Activated CD4-positive, alpha-beta memory T cell treated with anti-CD3 and anti-CD28 coated beads, Interleukin-2, amount 10 ng/mL, durations not matched to agents 7 days and 5 days (primary cell): ENCODE measurements at regions not wholly inside any gene's neighbourhood (a gene's known extent, or its start where the extent isn't known, plus 50 kb on each side); places are given as distances from the start of the nearest gene placed in this dataset.

Source experiments
- CTCF ChIA-PET: fragments of 350-600 bp; sonication (Branson Sonifier 250); formaldehyde crosslinking; loops from one replicate; lab custom pipeline; 2021; ENCODE audit warnings: antibody characterized with exemption, inconsistent platforms; lab: Charles Lee
- POLR2A ChIA-PET: fragments of 350-600 bp; sonication (Branson Sonifier 250); formaldehyde crosslinking; loops from one replicate; lab custom pipeline; 2021; ENCODE audit warnings: antibody characterized with exemption; lab: Charles Lee
- DNase-seq: peaks from one replicate; pipeline ENCODE4 v3.0.0-alpha.2; 2020
- H3K27ac Mint-ChIP-seq: one replicate; pipeline ENCODE4 v1.8.0; 2021; ENCODE audit warnings: mild to moderate bottlenecking, mixed read lengths
- H3K27me3 Mint-ChIP-seq: one replicate; pipeline ENCODE4 v1.8.0; 2021; ENCODE audit warnings: mixed read lengths
- H3K36me3 Mint-ChIP-seq: one replicate; pipeline ENCODE4 v1.8.0; 2021; ENCODE audit warnings: low read depth, mixed read lengths
- H3K4me1 Mint-ChIP-seq: one replicate; pipeline ENCODE4 v1.8.0; 2021; ENCODE audit warnings: mixed read lengths
- H3K4me3 Mint-ChIP-seq: one replicate; pipeline ENCODE4 v1.8.0; 2021; ENCODE audit warnings: mild to moderate bottlenecking, mixed read lengths
- H3K9me3 Mint-ChIP-seq: one replicate; pipeline ENCODE4 v1.8.0; 2021; ENCODE audit warnings: mixed read lengths

- H3K4me1 Mint-ChIP-seq, result no peaks in the 10 kb centered on the region
- POLR2A ChIA-PET, result no interaction called here
- no peak overlapping the region for H3K27ac Mint-ChIP-seq
- H3K9me3 Mint-ChIP-seq, result no peaks in the 10 kb centered on the region
- H3K36me3 Mint-ChIP-seq, result no peaks in the 10 kb centered on the region
- CTCF ChIA-PET, result no interaction called here
- no peak overlapping the region for H3K4me3 Mint-ChIP-seq
- no peak for DNase-seq
- no peaks in the 10 kb centered on the region for H3K27me3 Mint-ChIP-seq
Observed at GRCh38 chr5:53373451-53374158, 106.8 kb upstream of the FST start.

- POLR2A ChIA-PET, result no interaction called here
- DNase-seq, result no peak
- H3K27me3 Mint-ChIP-seq, result no peaks in the 10 kb centered on the region
- no peaks in the 10 kb centered on the region for H3K36me3 Mint-ChIP-seq
- H3K4me3 Mint-ChIP-seq, result no peak overlapping the region
- no peak overlapping the region for H3K27ac Mint-ChIP-seq
- no peaks in the 10 kb centered on the region for H3K4me1 Mint-ChIP-seq
- no peaks in the 10 kb centered on the region for H3K9me3 Mint-ChIP-seq
- CTCF ChIA-PET, result no interaction called here
Observed at GRCh38 chr5:53376853-53377252, 103.6 kb upstream of the FST start.

GRCh38 chr5:53378190-53378589 lies 102.2 kb upstream of the FST start:
- no peak overlapping the region for H3K27ac Mint-ChIP-seq
- CTCF ChIA-PET, result no interaction called here

GRCh38 chr5:53378590-53379247 lies 101.7 kb upstream of the FST start:
- DNase-seq, result no peak
- ChIA-PET POLR2A (no interaction called here), CTCF (no interaction called here)
- Mint-ChIP-seq H3K4me1 (no peaks in the 10 kb centered on the region), H3K36me3 (no peaks in the 10 kb centered on the region), H3K9me3 (no peaks in the 10 kb centered on the region), H3K4me3 (no peak overlapping the region), H3K27me3 (no peaks in the 10 kb centered on the region), H3K27ac (no peak overlapping the region)

More at GRCh38 chr5:53378190-53378589, 102.2 kb upstream of the FST start:
- no peaks in the 10 kb centered on the region for H3K4me1 Mint-ChIP-seq
- no peak for DNase-seq
- H3K27me3 Mint-ChIP-seq, result no peaks in the 10 kb centered on the region
- no peak overlapping the region for H3K4me3 Mint-ChIP-seq
- no peaks in the 10 kb centered on the region for H3K36me3 Mint-ChIP-seq
- POLR2A ChIA-PET, result no interaction called here
- no peaks in the 10 kb centered on the region for H3K9me3 Mint-ChIP-seq

- CTCF ChIA-PET, result no interaction called here
- H3K27me3 Mint-ChIP-seq, result no peaks in the 10 kb centered on the region
Observed at GRCh38 chr5:53386341-53386740, 94.1 kb upstream of the FST start.

GRCh38 chr5:53389093-53389492 lies 91.3 kb upstream of the FST start:
- peaks cover 5% of the 10 kb centered on the region for H3K9me3 Mint-ChIP-seq

More at GRCh38 chr5:53386341-53386740, 94.1 kb upstream of the FST start:
- DNase-seq, result no peak
- H3K4me3 Mint-ChIP-seq, result no peak overlapping the region
- H3K27ac Mint-ChIP-seq, result no peak overlapping the region
- no peaks in the 10 kb centered on the region for H3K36me3 Mint-ChIP-seq
- peaks cover 5% of the 10 kb centered on the region for H3K9me3 Mint-ChIP-seq
- POLR2A ChIA-PET, result no interaction called here
- no peaks in the 10 kb centered on the region for H3K4me1 Mint-ChIP-seq

GRCh38 chr5:53392073-53392472 lies 88.4 kb upstream of the FST start:
- Mint-ChIP-seq H3K27me3 (no peaks in the 10 kb centered on the region), H3K4me1 (no peaks in the 10 kb centered on the region), H3K27ac (no peak overlapping the region), H3K9me3 (peaks cover 2% of the 10 kb centered on the region), H3K4me3 (no peak overlapping the region), H3K36me3 (no peaks in the 10 kb centered on the region)
- DNase-seq, result no peak
- ChIA-PET CTCF (no interaction called here), POLR2A (no interaction called here)

More at GRCh38 chr5:53389093-53389492, 91.3 kb upstream of the FST start:
- no peaks in the 10 kb centered on the region for H3K4me1 Mint-ChIP-seq
- DNase-seq, result no peak
- H3K27me3 Mint-ChIP-seq, result no peaks in the 10 kb centered on the region
- POLR2A ChIA-PET, result no interaction called here
- H3K27ac Mint-ChIP-seq, result no peak overlapping the region
- no peak overlapping the region for H3K4me3 Mint-ChIP-seq
- CTCF ChIA-PET, result no interaction called here
- H3K36me3 Mint-ChIP-seq, result no peaks in the 10 kb centered on the region

GRCh38 chr5:53394808-53395207 lies 85.6 kb upstream of the FST start:
- no peak for DNase-seq
- ChIA-PET CTCF (no interaction called here), POLR2A (no interaction called here)
- no peaks in the 10 kb centered on the region for H3K4me1 Mint-ChIP-seq
- H3K36me3 Mint-ChIP-seq, result no peaks in the 10 kb centered on the region
- no peak overlapping the region for H3K4me3 Mint-ChIP-seq
- H3K9me3 Mint-ChIP-seq, result no peaks in the 10 kb centered on the region
- no peak overlapping the region for H3K27ac Mint-ChIP-seq
- no peaks in the 10 kb centered on the region for H3K27me3 Mint-ChIP-seq

GRCh38 chr5:53397141-53397757 lies 83.2 kb upstream of the FST start:
- Mint-ChIP-seq H3K9me3 (no peaks in the 10 kb centered on the region), H3K4me1 (no peaks in the 10 kb centered on the region), H3K36me3 (no peaks in the 10 kb centered on the region), H3K4me3 (no peak overlapping the region), H3K27ac (no peak overlapping the region), H3K27me3 (peaks cover 2% of the 10 kb centered on the region)
- ChIA-PET CTCF (no interaction called here), POLR2A (no interaction called here)
- no peak for DNase-seq

- H3K27ac Mint-ChIP-seq, result no peak overlapping the region
- CTCF ChIA-PET, result no interaction called here
- POLR2A ChIA-PET, result no interaction called here
- H3K9me3 Mint-ChIP-seq, result no peaks in the 10 kb centered on the region
- no peaks in the 10 kb centered on the region for H3K4me1 Mint-ChIP-seq
- H3K4me3 Mint-ChIP-seq, result no peak overlapping the region
- peaks cover 2% of the 10 kb centered on the region for H3K27me3 Mint-ChIP-seq
- no peak for DNase-seq
- H3K36me3 Mint-ChIP-seq, result no peaks in the 10 kb centered on the region
Observed at GRCh38 chr5:53397845-53398244, 82.6 kb upstream of the FST start.

- Mint-ChIP-seq H3K36me3 (no peaks in the 10 kb centered on the region), H3K27ac (no peak overlapping the region), H3K27me3 (peaks cover 2% of the 10 kb centered on the region), H3K4me3 (no peak overlapping the region), H3K4me1 (no peaks in the 10 kb centered on the region), H3K9me3 (no peaks in the 10 kb centered on the region)
- CTCF ChIA-PET, result no interaction called here
- no peak for DNase-seq
- POLR2A ChIA-PET, result no interaction called here
Observed at GRCh38 chr5:53399926-53400697, 80.3 kb upstream of the FST start.

- no peaks in the 10 kb centered on the region for H3K4me1 Mint-ChIP-seq
- DNase-seq, result no peak
- ChIA-PET CTCF (no interaction called here), POLR2A (no interaction called here)
- H3K27me3 Mint-ChIP-seq, result peaks cover 2% of the 10 kb centered on the region
- H3K4me3 Mint-ChIP-seq, result no peak overlapping the region
- H3K27ac Mint-ChIP-seq, result no peak overlapping the region
- no peaks in the 10 kb centered on the region for H3K36me3 Mint-ChIP-seq
- no peaks in the 10 kb centered on the region for H3K9me3 Mint-ChIP-seq
Observed at GRCh38 chr5:53403291-53403690, 77.1 kb upstream of the FST start.

- Mint-ChIP-seq H3K4me3 (no peak overlapping the region), H3K4me1 (no peaks in the 10 kb centered on the region), H3K27ac (no peak overlapping the region), H3K36me3 (no peaks in the 10 kb centered on the region), H3K27me3 (peaks cover 2% of the 10 kb centered on the region), H3K9me3 (no peaks in the 10 kb centered on the region)
- POLR2A ChIA-PET, result no interaction called here
- CTCF ChIA-PET, result no interaction called here
- DNase-seq, result no peak
Observed at GRCh38 chr5:53403758-53404157, 76.7 kb upstream of the FST start.
